LNCaP clone FGC (cell line): ENCODE measurements at regions not wholly inside any gene's neighbourhood (a gene's known extent, or its start where the extent isn't known, plus 50 kb on each side); places are given as distances from the start of the nearest gene placed in this dataset.
A peak's percentile ranks its signal among the peaks of the same experiment; 100 is the strongest.
"Not testable (repeated sequence)": the region's sequence is repeated elsewhere in the genome, so short reads cannot be mapped to it uniquely, and the experiment has no call there.

Source experiments
- DNase-seq: peaks from one replicate; pipeline ENCODE4 v3.0.0-alpha.2; 2011; ENCODE audit warnings: low read depth
- H3K4me3 ChIP-seq: 2 replicates; pipeline ENCODE4 v1.5.1; 2011; ENCODE audit warnings: mild to moderate bottlenecking, low read depth, low read length, control low read depth

DNA sequence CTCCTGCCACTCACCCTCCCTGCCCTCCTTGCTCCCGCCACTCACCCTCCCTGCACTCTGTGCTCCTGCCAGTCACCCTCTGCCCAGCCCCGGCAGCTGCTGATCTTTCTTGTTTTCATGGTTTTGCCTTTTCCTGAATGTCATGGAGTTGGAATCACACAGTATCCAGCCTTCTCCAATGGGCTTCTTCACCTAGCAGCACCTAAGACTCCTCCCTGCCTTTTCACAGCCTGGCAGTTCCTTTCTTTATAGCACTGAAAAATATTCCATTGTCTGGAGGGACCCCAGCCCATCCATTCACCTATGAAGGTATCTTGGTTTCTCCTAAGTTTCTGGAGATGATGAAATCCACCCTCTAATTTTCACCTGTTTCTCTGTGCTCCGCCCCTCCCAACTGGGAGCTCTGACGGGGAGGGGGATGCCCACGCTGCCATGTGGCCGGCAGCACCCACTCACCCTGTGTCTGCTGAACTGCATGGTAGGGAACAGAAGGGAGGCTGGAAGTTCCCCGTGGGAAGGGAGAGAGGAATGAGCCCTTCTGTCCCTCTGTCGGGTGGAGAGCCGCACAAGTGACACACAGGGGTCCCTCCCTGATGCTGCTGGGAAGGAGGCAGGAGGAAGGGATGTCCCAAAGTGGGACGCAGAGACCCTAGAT lies 144.9 kb upstream of the ZNF469 start:
- H3K4me3 ChIP-seq, DNase-seq: not testable (repeated sequence)

DNA sequence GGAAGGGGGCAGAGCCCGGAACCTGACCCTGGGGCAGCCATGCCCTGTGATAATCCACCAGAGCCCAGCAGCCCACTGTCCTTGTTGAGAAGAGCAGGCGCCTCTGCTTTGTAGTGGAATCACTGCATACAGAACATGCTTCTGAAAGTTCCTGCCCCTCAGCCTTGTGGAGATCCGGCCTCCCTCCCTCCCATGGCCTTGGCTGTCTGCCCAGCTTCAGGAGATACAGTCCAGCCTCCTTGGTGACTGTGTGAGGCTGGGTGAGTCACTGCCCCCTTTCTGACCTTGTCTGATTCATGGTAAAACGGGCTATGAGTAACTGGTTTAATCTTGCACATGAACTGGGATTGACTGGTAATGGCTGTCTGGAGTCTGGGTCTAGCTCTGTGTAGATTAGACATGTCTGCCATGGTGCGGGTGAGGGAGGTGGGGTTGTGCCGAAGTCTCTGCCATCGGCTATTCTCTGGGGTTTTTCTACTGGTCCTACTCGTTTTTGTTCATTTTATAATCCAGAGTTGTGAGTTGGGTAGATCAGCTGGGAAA lies 144.0 kb upstream of the ZNF469 start:
- not testable (repeated sequence) for H3K4me3 ChIP-seq

GRCh38 chr16:88240118-88240517 lies 142.6 kb upstream of the ZNF469 start:
- not testable (repeated sequence) for H3K4me3 ChIP-seq, DNase-seq

More for the DNA sequence above, 144.0 kb upstream of the ZNF469 start:
- peak; percentile 35 for DNase-seq

DNA sequence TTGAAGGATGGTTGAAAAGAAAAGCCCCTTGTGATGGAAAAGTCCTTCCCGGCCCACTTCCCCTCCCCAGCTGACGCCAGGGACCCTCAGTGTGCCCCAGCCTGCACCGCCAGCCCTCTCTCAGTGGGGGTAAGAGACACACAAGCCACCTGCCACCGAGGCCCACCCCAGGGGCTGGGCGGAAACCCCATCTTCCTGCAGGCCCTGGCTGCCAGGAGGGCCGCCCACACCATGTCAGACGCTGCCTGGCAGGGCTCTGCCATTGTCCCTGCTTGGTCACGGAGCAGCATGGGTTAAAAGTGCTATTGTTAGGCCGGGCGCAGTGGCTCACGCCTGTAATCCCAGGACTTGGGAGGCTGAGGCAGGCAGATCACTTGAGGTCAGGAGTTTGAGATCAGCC lies 142.0 kb upstream of the ZNF469 start:
- DNase-seq, H3K4me3 ChIP-seq: not testable (repeated sequence)

GRCh38 chr16:88241404-88242311 lies 141.1 kb upstream of the ZNF469 start:
- not testable (repeated sequence) for H3K4me3 ChIP-seq, DNase-seq

DNA sequence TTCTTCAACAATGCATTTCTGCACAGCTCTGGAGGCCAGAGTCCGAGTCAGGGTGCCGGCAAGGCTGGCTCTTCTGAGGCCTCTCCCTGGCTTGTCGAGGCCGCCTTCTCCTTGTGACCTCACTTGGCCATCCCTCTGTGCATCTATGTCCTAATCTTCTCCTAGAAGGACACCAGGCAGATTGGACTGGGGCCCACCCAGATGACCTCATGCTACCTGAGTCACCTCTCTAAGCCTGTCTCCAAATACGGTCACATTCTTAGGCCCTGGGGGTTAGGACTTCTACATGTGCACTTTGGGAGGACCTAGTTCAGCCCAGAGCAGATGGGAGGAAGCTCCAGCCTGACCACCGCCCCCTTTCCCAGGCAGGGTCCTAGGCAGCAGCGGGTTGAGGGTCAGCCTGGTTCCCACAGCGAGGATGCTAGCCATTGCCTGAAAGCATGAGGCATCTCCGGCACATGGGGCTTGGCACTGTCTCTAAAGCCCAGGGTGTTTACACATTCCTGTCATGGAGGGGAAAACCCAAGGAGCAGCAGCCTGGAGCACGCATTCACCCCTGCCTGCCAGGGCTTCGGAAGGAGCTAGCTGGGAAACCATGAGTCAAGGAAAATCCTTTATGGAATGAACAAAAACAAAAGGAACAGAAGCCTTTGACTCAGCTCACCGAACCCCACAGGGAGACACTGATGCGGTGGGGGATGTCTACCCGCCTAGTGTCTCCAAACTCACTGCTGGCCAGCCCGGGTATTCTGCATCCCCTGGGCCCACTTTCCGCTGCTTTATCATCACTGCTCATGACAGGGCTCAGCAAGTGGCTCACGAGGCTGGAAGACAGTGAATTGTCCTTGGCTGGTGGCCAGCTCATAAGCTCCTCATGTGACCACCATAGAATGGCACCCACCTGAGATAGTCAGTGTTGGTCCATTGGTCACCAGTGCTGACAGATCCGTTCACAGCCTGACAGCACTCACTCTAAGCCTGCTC lies 140.2 kb upstream of the ZNF469 start:
- not testable (repeated sequence) for DNase-seq, H3K4me3 ChIP-seq

DNA sequence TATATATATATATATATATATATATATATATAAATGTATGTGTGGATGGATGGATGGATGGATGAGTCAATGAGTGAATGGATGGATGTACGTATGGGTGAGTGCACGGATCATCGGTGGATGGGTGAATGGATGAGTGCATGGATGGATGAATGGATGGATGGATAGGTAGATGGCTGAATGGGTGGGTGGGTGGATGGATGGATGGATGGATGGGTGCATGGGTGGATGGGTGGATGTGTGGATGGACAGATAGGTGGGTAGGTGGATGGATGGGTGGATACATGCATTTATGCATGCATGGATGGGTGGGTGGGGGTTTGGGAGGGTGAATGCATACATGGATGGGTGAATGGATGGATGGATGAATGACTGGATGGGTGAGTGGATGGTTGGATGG lies 138.8 kb upstream of the ZNF469 start:
- H3K4me3 ChIP-seq, DNase-seq: not testable (repeated sequence)

DNA sequence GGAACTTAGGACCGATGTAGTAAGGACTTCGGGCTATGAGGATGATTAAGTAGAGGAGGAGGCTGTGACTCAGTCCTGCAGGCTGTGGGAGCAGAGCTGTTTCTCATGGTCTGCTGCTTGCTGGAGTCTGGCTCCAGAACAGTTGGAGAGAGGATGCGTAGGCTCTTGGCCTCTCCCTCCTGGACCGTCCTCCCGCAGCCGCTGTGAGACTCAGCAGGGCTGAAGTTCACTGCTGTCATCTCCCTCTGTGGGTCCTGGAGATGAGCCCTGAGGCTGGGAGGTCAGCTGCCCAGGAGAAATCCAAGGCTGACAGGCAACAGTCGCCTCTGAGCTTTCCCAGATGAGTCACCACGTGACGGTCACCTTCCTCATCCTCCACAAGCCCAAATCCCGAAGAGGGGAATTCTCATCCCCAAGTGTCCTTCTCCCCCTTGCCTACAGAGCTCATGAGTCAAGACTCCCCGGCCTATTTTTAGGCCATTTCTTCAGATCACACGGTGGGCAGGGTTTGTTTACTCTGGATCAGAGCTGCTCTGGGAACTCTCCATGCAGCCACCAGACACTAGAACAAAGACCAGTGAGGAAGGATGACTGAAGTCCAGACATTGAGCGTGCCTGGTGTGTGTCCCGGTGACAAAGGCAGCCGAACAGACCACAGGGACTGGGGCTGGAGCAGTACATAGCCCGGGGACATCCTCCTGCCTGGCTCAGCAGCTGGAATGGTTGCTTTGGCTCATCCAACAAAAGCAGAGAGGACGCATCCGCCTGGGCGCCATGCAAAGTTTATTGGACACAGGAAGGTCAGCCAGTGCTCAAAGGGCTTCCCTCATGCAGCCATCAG lies 137.3 kb upstream of the ZNF469 start:
- not testable (repeated sequence) for DNase-seq, H3K4me3 ChIP-seq

DNA sequence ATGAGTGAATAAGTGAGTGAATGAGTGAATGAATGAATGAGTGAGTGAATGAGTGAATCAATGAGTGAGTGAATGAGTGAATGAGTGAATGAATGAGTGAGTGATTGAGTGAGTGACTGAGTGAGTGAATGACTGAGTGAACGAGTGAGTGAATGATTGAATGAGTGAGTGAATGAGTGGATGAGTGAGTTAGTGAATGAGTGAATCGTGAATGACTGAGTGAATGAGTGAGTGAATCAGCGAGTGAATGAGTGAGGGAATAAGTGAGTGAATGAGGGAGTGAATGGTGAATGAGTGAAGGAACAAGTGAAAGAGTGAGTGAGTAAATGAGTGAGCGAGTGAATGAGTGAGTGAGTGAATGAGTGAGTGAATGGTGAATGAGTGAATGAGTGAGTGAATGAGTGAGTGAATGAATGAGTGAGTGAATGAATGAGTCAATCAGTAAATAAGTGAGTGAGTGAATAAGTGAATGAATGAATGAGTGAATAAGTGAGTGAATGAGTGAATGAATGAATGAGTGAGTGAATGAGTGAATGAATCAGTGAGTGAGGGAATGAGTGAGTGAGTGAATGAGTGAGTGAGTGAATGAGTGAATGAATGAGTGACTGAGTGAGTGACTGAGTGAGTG lies 135.7 kb upstream of the ZNF469 start:
- not testable (repeated sequence) for DNase-seq, H3K4me3 ChIP-seq

DNA sequence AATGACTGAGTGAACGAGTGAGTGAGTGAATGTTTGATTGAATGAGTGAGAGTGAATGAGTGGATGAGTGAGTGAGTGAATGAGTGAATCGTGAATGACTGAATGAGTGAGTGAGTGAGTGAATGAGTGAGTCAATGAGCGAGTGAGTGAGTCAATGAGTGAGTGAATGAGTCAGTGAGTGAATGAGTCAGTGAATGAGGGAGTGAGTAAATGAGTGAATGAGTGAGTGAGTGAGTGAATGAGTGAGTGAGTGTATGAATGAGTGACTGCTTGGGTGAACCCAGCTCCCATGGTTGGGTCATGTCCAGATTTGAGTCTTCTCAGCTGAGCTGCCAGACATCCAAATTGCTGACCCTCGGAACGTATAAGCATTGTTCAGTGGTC lies 135.2 kb upstream of the ZNF469 start:
- not testable (repeated sequence) for DNase-seq, H3K4me3 ChIP-seq

DNA sequence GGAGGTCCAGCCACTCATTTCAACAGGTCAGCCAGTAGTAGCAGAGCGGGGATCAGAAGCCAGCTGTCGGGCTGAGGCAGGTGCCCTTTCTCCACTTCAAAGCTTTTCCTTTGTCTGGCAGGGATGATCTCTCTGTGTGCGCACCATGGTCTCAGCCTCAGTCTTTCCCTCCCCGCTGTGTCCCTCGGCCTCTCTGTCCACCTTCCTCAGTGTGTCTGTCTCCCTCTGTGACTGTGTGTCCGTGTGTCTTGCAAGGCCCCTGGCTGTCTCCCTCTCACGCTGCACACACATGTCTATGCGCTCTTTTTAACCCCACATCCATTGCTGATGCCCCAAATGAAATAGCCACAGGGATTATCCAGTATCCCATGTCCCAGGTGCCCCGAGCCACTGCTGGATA lies 134.0 kb upstream of the ZNF469 start:
- not testable (repeated sequence) for H3K4me3 ChIP-seq, DNase-seq

DNA sequence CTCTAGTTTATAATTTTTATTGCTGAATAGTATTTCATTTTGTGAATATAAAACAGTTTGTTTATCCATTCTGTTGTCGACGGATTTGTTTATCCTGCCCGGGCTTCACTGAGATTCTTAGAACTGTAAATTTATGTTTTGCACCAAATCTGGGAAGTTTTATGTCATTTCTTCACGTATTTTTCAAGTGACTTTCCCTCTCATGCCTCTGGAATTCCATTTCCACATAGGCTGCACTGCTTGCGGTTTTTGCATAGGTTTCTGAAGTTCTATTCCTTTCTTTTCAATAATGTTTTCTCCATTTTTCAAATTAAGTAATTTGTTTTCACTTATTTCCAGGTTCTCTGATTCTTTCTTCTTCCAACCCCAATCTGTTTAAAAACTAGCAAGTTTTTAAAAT lies 132.4 kb upstream of the ZNF469 start:
- not testable (repeated sequence) for DNase-seq, H3K4me3 ChIP-seq

DNA sequence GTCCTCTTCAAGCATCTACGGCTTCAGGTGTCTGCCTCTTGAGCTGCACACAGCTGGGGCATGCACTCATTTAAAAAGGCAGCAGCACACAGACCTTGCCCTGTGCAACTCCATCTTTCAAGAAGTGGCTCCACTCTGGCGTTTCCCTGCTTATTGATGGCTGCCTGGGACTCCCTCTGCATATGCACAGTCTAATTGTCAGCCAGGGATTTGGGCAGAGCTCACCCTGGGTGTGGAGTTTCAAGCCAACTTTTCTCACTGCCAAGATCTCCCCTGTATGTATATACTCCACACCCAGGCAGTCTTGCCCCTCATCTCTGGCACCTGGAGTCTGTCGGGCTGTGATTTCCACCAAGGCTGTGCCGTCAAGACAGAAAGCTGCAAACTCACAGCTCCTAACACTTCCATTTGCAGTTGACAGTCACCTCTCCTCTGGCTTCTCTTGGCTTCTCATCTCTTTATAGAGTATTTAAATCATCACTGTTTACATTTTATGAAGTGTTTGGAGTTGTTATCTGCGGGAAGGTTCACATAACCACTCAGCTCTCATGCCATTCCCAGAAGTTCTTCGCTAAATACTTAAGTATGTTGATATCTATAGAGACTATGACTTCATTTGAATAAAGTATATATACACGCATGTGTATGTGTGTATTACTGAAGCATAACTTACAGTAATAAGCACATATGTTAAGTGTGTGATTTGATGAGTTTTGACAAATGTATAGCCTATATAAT lies 130.5 kb upstream of the ZNF469 start:
- H3K4me3 ChIP-seq, DNase-seq: not testable (repeated sequence)

- not testable (repeated sequence) for H3K4me3 ChIP-seq, DNase-seq
Observed at GRCh38 chr16:88258141-88258540, 124.6 kb upstream of the ZNF469 start.

- DNase-seq, H3K4me3 ChIP-seq: not testable (repeated sequence)
Observed at GRCh38 chr16:88258764-88259525, 123.8 kb upstream of the ZNF469 start.

DNA sequence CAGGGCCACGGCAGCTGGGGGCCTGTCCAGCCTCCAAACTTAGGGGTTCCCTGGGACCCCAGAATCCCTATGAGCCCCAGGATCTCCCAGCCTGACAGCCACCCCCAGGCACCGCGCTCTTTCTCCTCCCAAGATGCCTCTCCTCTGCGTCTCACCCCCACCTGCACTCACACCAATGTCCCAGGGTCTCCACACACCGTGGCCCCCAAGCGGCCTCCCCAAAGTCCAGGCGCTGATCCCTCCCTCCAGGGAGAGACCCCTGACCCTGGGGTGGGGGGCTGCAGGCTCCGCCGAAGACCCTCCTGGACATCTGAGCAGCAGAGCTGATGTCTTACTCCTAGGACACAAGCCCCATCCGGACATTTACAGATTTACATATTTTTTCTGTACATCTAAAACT lies 123.2 kb upstream of the ZNF469 start:
- DNase-seq, H3K4me3 ChIP-seq: not testable (repeated sequence)
